ENCODE measurements at regions not wholly inside any gene's neighbourhood (a gene's known extent, or its start where the extent isn't known, plus 50 kb on each side); places are given as distances from the start of the nearest gene placed in this dataset.

- TF ChIP-seq, protein P1, sequence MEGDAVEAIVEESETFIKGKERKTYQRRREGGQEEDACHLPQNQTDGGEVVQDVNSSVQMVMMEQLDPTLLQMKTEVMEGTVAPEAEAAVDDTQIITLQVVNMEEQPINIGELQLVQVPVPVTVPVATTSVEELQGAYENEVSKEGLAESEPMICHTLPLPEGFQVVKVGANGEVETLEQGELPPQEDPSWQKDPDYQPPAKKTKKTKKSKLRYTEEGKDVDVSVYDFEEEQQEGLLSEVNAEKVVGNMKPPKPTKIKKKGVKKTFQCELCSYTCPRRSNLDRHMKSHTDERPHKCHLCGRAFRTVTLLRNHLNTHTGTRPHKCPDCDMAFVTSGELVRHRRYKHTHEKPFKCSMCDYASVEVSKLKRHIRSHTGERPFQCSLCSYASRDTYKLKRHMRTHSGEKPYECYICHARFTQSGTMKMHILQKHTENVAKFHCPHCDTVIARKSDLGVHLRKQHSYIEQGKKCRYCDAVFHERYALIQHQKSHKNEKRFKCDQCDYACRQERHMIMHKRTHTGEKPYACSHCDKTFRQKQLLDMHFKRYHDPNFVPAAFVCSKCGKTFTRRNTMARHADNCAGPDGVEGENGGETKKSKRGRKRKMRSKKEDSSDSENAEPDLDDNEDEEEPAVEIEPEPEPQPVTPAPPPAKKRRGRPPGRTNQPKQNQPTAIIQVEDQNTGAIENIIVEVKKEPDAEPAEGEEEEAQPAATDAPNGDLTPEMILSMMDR (IDR thresholded peaks at IDR 0.05): no peak
- no peak for TF ChIP-seq POLR2A (IDR thresholded peaks at IDR 0.05)
Observed at GRCh38 chr18:22666411-22666940, 248.8 kb upstream of the CTAGE1 start.

All from body of pancreas (tissue), 4 donors.